Neural progenitor cell (in vitro differentiated cells): ENCODE measurements at regions not wholly inside any gene's neighbourhood (a gene's known extent, or its start where the extent isn't known, plus 50 kb on each side); places are given as distances from the start of the nearest gene placed in this dataset.

Source experiments
- EZH2 ChIP-seq: fragments of 200-600 bp; sonication (generic); IDR thresholded peaks from 2 replicates; pipeline ENCODE4 v1.6.1; 2017; ENCODE audit warnings: antibody characterized with exemption, mild to moderate bottlenecking, moderate library complexity
- EZH2phosphoT487 ChIP-seq: fragments of 200-600 bp; sonication (generic); IDR thresholded peaks from 2 replicates; pipeline ENCODE4 v1.6.1; 2017; ENCODE audit warnings: antibody characterized with exemption
- TF ChIP-seq, protein P1 (sequence below): fragments of 200-600 bp; sonication (generic); IDR thresholded peaks from 2 replicates; pipeline ENCODE4 v1.5.1; 2017; ENCODE audit warnings: antibody characterized with exemption, mild to moderate bottlenecking

GRCh38 chr6:112441607-112442006 is 94.5 kb downstream of the RFPL4B start:
- TF ChIP-seq, protein P1, sequence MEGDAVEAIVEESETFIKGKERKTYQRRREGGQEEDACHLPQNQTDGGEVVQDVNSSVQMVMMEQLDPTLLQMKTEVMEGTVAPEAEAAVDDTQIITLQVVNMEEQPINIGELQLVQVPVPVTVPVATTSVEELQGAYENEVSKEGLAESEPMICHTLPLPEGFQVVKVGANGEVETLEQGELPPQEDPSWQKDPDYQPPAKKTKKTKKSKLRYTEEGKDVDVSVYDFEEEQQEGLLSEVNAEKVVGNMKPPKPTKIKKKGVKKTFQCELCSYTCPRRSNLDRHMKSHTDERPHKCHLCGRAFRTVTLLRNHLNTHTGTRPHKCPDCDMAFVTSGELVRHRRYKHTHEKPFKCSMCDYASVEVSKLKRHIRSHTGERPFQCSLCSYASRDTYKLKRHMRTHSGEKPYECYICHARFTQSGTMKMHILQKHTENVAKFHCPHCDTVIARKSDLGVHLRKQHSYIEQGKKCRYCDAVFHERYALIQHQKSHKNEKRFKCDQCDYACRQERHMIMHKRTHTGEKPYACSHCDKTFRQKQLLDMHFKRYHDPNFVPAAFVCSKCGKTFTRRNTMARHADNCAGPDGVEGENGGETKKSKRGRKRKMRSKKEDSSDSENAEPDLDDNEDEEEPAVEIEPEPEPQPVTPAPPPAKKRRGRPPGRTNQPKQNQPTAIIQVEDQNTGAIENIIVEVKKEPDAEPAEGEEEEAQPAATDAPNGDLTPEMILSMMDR, result no peak
- TF ChIP-seq EZH2phosphoT487 (no peak), EZH2 (no peak)
